Kidney (tissue), 13 donors: ENCODE measurements at regions not wholly inside any gene's neighbourhood (a gene's known extent, or its start where the extent isn't known, plus 50 kb on each side); places are given as distances from the start of the nearest gene placed in this dataset.

Experiments used
- DNase-seq, 5 donors: peaks; one replicate each; pipeline ENCODE4 v3.0.0-alpha.2; 2013 to 2020
- FAIRE-seq: peaks from 2 replicates; lab custom pipeline; 2012; peaks lifted over from hg19 to GRCh38; lab: Jason Lieb, UNC
- H3K27ac ChIP-seq, 2 donors: one replicate each; pipeline ENCODE4 v1.7.0; 2013; ENCODE audit warnings: low read depth in 2 of 2, low read length in 2 of 2, inconsistent platforms in 1 of 2
- H3K27me3 ChIP-seq: one replicate; pipeline ENCODE4 v1.7.1; 2013; ENCODE audit warnings: low read length, inconsistent platforms; ENCODE audit not compliant: control insufficient read depth, insufficient read depth
- H3K36me3 ChIP-seq, 3 donors: one replicate each; pipeline versions ENCODE4 v1.7.0 to v1.7.1; 2013; ENCODE audit warnings: low read length in 3 of 3, control low read depth in 1 of 3, inconsistent platforms in 1 of 3; ENCODE audit not compliant: insufficient read depth in 3 of 3, control insufficient read depth in 2 of 3
- H3K4me1 ChIP-seq, 3 donors: one replicate each; pipeline versions ENCODE4 v1.7.0 to v1.7.1; 2013; ENCODE audit warnings: low read length in 3 of 3, inconsistent platforms in 1 of 3, low read depth in 1 of 3; ENCODE audit not compliant: control insufficient read depth in 2 of 3, insufficient read depth in 2 of 3
- H3K4me3 ChIP-seq, 3 donors: one replicate each; pipeline versions ENCODE4 v1.7.0 to v1.8.1; 2013; ENCODE audit warnings: low read length in 3 of 3, control low read depth in 1 of 3, inconsistent platforms in 1 of 3
- H3K9ac ChIP-seq, 3 donors: one replicate each; pipeline versions ENCODE4 v1.7.0 to v1.7.1; 2013; ENCODE audit warnings: low read length in 3 of 3, control low read depth in 1 of 3, inconsistent platforms in 1 of 3
- H3K9me3 ChIP-seq, 3 donors: one replicate each; pipeline versions ENCODE4 v1.7.0 to v1.7.1; 2013; ENCODE audit warnings: low read length in 3 of 3, control low read depth in 1 of 3, inconsistent platforms in 1 of 3; ENCODE audit not compliant: control insufficient read depth in 2 of 3, insufficient read depth in 1 of 3
- intact Hi-C: fragments of 100-400 bp; cut with DNase I; formaldehyde crosslinking; loops from one replicate; pipeline ENCODE4 v1.11.1; 2022
- TF ChIP-seq, protein P1 (sequence below): IDR thresholded peaks from 3 replicates; pipeline ENCODE4 v1.5.1; 2012; ENCODE audit warnings: mild to moderate bottlenecking, moderate library complexity, borderline replicate concordance; ENCODE audit not compliant: insufficient read depth; ENCODE audit errors: extremely low read depth
- donor health status: control.
- donor health status: control.
- donor health status: control.
- donor health status: control.
- donor health status: control.
- donor health status: DM: yes; HTN: yes; CAD: no.
- donor health status: Normal renal cell carcinoma (clear cell type).

- Histone ChIP-seq H3K36me3 (no peaks in the 10 kb centered on the region), H3K4me3 (no peak overlapping the region), H3K9me3 (no peaks in the 10 kb centered on the region), H3K4me1 (no peaks in the 10 kb centered on the region), H3K27ac (no peak overlapping the region), H3K9ac (no peak overlapping the region), H3K27me3 (no peaks in the 10 kb centered on the region)
- TF ChIP-seq, protein P1, sequence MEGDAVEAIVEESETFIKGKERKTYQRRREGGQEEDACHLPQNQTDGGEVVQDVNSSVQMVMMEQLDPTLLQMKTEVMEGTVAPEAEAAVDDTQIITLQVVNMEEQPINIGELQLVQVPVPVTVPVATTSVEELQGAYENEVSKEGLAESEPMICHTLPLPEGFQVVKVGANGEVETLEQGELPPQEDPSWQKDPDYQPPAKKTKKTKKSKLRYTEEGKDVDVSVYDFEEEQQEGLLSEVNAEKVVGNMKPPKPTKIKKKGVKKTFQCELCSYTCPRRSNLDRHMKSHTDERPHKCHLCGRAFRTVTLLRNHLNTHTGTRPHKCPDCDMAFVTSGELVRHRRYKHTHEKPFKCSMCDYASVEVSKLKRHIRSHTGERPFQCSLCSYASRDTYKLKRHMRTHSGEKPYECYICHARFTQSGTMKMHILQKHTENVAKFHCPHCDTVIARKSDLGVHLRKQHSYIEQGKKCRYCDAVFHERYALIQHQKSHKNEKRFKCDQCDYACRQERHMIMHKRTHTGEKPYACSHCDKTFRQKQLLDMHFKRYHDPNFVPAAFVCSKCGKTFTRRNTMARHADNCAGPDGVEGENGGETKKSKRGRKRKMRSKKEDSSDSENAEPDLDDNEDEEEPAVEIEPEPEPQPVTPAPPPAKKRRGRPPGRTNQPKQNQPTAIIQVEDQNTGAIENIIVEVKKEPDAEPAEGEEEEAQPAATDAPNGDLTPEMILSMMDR: no peak
- no peak for FAIRE-seq
- intact Hi-C loops: no loop called here
- no peak for DNase-seq
Measured at GRCh38 chr1:240714568-240715292, 102.8 kb upstream of the GREM2 start.

DNA sequence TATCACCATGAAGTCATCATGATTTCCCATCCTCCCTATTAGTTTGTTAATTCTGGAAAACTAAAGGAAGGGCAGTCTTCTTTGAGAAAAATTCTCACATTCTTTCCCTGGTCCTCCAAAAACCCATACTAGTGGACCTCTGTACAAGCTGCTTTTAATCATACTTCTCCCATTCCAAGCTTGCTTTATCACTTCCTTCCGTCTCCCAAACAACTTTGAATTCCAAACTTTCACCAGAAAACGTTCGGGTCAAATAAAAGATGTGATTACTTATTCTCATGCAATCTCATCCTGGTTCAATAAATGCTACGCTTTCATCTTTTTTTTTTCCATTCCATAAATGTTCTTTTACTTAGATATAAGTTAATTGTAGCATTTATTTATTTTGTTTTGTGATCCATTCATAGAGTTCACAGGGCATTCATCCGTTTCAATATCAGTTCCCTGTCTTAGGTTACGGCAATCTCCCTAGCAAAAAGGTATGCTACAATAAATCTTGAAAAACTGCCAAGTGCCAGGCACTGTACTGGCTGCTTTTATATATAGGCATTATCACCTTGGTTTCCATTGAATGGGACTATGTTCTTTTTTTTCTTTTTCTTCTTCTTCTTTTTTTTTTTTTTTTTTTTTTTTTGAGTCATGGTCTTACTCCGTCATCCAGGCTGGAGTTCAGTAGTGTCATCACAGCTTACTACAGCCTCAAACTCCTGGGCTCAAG lies 100.2 kb upstream of the GREM2 start:
- H3K27ac ChIP-seq: no peak overlapping the region
- H3K4me3 ChIP-seq: no peak overlapping the region
- no peaks in the 10 kb centered on the region for H3K36me3 ChIP-seq
- FAIRE-seq (no peak), DNase-seq (no peak)
- H3K9ac ChIP-seq: no peak overlapping the region
- H3K4me1 ChIP-seq: no peaks in the 10 kb centered on the region
- TF ChIP-seq, protein P1: no peak
- intact Hi-C loops: no loop called here
- no peaks in the 10 kb centered on the region for H3K27me3 ChIP-seq
- no peaks in the 10 kb centered on the region for H3K9me3 ChIP-seq

GRCh38 chr1:240711020-240711419 lies 99.1 kb upstream of the GREM2 start:
- no peak for DNase-seq
- Histone ChIP-seq H3K4me1 (no peaks in the 10 kb centered on the region), H3K27me3 (no peaks in the 10 kb centered on the region), H3K4me3 (no peak overlapping the region), H3K9me3 (no peaks in the 10 kb centered on the region), H3K36me3 (no peaks in the 10 kb centered on the region), H3K27ac (no peak overlapping the region), H3K9ac (no peak overlapping the region)
- intact Hi-C loops: no loop called here
- TF ChIP-seq, protein P1: no peak
- no peak for FAIRE-seq
